Panc1 (cell line): ENCODE measurements at regions not wholly inside any gene's neighbourhood (a gene's known extent, or its start where the extent isn't known, plus 50 kb on each side); places are given as distances from the start of the nearest gene placed in this dataset.

Experiments used
- ATAC-seq: fragments of 200-7000 bp; cut with Tn5 transposase; 2 replicates; pipeline ENCODE4 v1.9.1; 2020; ENCODE audit warnings: mild to moderate bottlenecking, moderate library complexity
- BruUV-seq: library from RNA; stranded (reverse); fragments of 400-500 nt; replicated peaks from 2 replicates; lab custom pipeline; 2021; lab: Mats Ljungman, UMichigan
- CTCF ChIA-PET: fragments of 300-600 bp; sonication (Branson Sonifier 250); formaldehyde crosslinking; loops from one replicate; lab custom pipeline; 2022; ENCODE audit warnings: antibody characterized with exemption; lab: Charles Lee
- POLR2A ChIA-PET: fragments of 300-600 bp; sonication (Branson Sonifier 250); formaldehyde crosslinking; loops from one replicate; lab custom pipeline; 2022; ENCODE audit warnings: antibody characterized with exemption; lab: Charles Lee
- DNase-seq: peaks from one replicate; pipeline ENCODE4 v3.0.0-alpha.2; 2010; ENCODE audit warnings: low read depth, low spot score
- H3K27ac ChIP-seq: 2 replicates; pipeline ENCODE4 v1.5.1; 2011; ENCODE audit warnings: mild to moderate bottlenecking, low read length, inconsistent platforms
- H3K27me3 ChIP-seq: fragments of 200-500 bp; sonication (Bioruptor generic); 2 replicates; pipeline ENCODE4 v1.6.0; 2014; ENCODE audit warnings: low read length, inconsistent platforms; ENCODE audit not compliant: control insufficient read depth, insufficient read depth
- H3K36me3 ChIP-seq: fragments of 200-500 bp; sonication (Bioruptor generic); 2 replicates; pipeline ENCODE4 v1.5.1; 2014; ENCODE audit warnings: inconsistent platforms, mild to moderate bottlenecking, low read length, moderate library complexity; ENCODE audit not compliant: control insufficient read depth, insufficient read depth
- H3K4me1 ChIP-seq: 2 replicates; pipeline ENCODE4 v1.5.1; 2011; ENCODE audit warnings: inconsistent platforms, mild to moderate bottlenecking, low read length, moderate library complexity; ENCODE audit not compliant: control insufficient read depth, insufficient read depth
- H3K4me3 ChIP-seq, 2 experiments: 2 replicates each; pipeline ENCODE4 v1.5.1; 2011 to 2012; ENCODE audit warnings: low read depth in 2 of 2, low read length in 2 of 2, mild to moderate bottlenecking in 2 of 2, inconsistent platforms in 1 of 2, moderate library complexity in 1 of 2
- H3K9me3 ChIP-seq: fragments of 200-500 bp; sonication (Bioruptor generic); 2 replicates; pipeline ENCODE4 v1.5.1; 2014; ENCODE audit warnings: low read depth, mild to moderate bottlenecking, inconsistent platforms, low read length, moderate library complexity; ENCODE audit not compliant: control insufficient read depth, insufficient read depth
- CTCF ChIP-seq: fragments of 450-650 bp; IDR thresholded peaks from 2 replicates; pipeline ENCODE4 v1.5.1; 2017; ENCODE audit warnings: mild to moderate bottlenecking
- POLR2AphosphoS5 ChIP-seq: IDR thresholded peaks from 2 replicates; pipeline ENCODE4 v1.6.1; 2012; ENCODE audit warnings: mild to moderate bottlenecking, low read depth, low read length, moderate library complexity
- REST ChIP-seq, 2 experiments: IDR thresholded peaks; 2 replicates each; pipeline ENCODE4 v1.6.1; 2011 to 2012; ENCODE audit warnings: low read depth in 2 of 2, control low read depth in 1 of 2, low read length in 1 of 2, mild to moderate bottlenecking in 1 of 2, moderate library complexity in 1 of 2; ENCODE audit not compliant: insufficient read depth in 1 of 2
- SIN3A ChIP-seq: IDR thresholded peaks from 2 replicates; pipeline ENCODE4 v1.6.1; 2012; ENCODE audit warnings: low read depth, mild to moderate bottlenecking, low read length, moderate library complexity, borderline replicate concordance; ENCODE audit not compliant: insufficient read depth
- TCF7L2 ChIP-seq: IDR thresholded peaks from 2 replicates; pipeline ENCODE4 v1.6.1; 2011; ENCODE audit warnings: mild to moderate bottlenecking, low read depth, low read length, inconsistent platforms
- in situ Hi-C: cut with HindIII; loops from 2 replicates; pipeline ENCODE4 v1.10.0; 2016; ENCODE audit warnings: low sequenced_read_pairs, low pct_unique_long_range_greater_than_20kb
- intact Hi-C: fragments of 100-400 bp; cut with micrococcal nuclease; formaldehyde crosslinking; loops from one replicate; pipeline ENCODE4 v1.10.0; 2022; ENCODE audit not compliant: unreplicated experiment

GRCh38 chr5:117189784-117190183 lies 615.2 kb upstream of the SEMA6A start:
- no peak overlapping the region for H3K4me3 ChIP-seq
- no peaks in the 10 kb centered on the region for H3K27me3 ChIP-seq
- H3K4me1 ChIP-seq: no peaks in the 10 kb centered on the region
- intact Hi-C loops (no loop called here), in situ Hi-C loops (no loop called here)
- ATAC-seq: no peak
- no TSS peak for BruUV-seq
- H3K36me3 ChIP-seq: no peaks in the 10 kb centered on the region
- DNase-seq: no peak
- TF ChIP-seq REST (IDR thresholded peaks at IDR 0.05; ENCODE audit: insufficient read depth in 1 of 2, low read depth in 2 of 2, low read length in 1 of 2) (no peak), CTCF (no peak), TCF7L2 (no peak), POLR2AphosphoS5 (no peak), SIN3A (no peak)
- no peak overlapping the region for H3K27ac ChIP-seq
- POLR2A ChIA-PET: no interaction called here
- H3K9me3 ChIP-seq: no peaks in the 10 kb centered on the region
- CTCF ChIA-PET: no interaction called here

GRCh38 chr5:117188211-117188610 lies 613.6 kb upstream of the SEMA6A start:
- in situ Hi-C loops (no loop called here), intact Hi-C loops (no loop called here)
- Histone ChIP-seq H3K4me3 (no peak overlapping the region), H3K27me3 (no peaks in the 10 kb centered on the region), H3K4me1 (no peaks in the 10 kb centered on the region), H3K9me3 (no peaks in the 10 kb centered on the region), H3K36me3 (no peaks in the 10 kb centered on the region), H3K27ac (no peak overlapping the region)
- CTCF ChIA-PET: no interaction called here
- no peak for TF ChIP-seq REST (IDR thresholded peaks at IDR 0.05; ENCODE audit: insufficient read depth in 1 of 2, low read depth in 2 of 2, low read length in 1 of 2)
- no peak for TF ChIP-seq CTCF
- TF ChIP-seq SIN3A: no peak
- no peak for TF ChIP-seq POLR2AphosphoS5
- TF ChIP-seq TCF7L2: no peak
- DNase-seq (no peak), ATAC-seq (no peak)
- BruUV-seq: no TSS peak
- POLR2A ChIA-PET: no interaction called here
